ENCODE measurements at regions not wholly inside any gene's neighbourhood (a gene's known extent, or its start where the extent isn't known, plus 50 kb on each side); places are given as distances from the start of the nearest gene placed in this dataset.

GRCh38 chr4:59381591-59381990 lies 1818.5 kb upstream of the ADGRL3 start:
- TF ChIP-seq USF2 (CRISPR knock-in tag; IDR thresholded peaks at IDR 0.05) (no peak), CTCF (IDR thresholded peaks at IDR 0.05) (no peak), HMGXB4 (CRISPR knock-in tag; IDR thresholded peaks at IDR 0.05) (no peak), CREB1 (CRISPR knock-in tag; IDR thresholded peaks at IDR 0.05) (no peak), NFE2L1 (CRISPR knock-in tag; IDR thresholded peaks at IDR 0.05) (no peak), CREM (CRISPR knock-in tag; IDR thresholded peaks at IDR 0.05) (no peak), MAX (CRISPR knock-in tag; IDR thresholded peaks at IDR 0.05) (no peak), ATF3 (CRISPR knock-in tag; conservative IDR thresholded peaks at IDR 0.05) (no peak), MLX (CRISPR knock-in tag; IDR thresholded peaks at IDR 0.05) (no peak), E2F1 (CRISPR knock-in tag; IDR thresholded peaks at IDR 0.05) (no peak)

All from WTC11 (cell line).